HCT116 (cell line): ENCODE measurements at regions not wholly inside any gene's neighbourhood (a gene's known extent, or its start where the extent isn't known, plus 50 kb on each side); places are given as distances from the start of the nearest gene placed in this dataset.

Experiments used
- ATF3 ChIP-seq: IDR thresholded peaks from 2 replicates; pipeline ENCODE4 v1.6.1; 2012
- CTCF ChIP-seq, 3 experiments: fragments of 200-600 bp in 1 of 3; sonication (generic) in 1 of 3; IDR thresholded peaks in 2 of 3; conservative IDR thresholded peaks in 1 of 3; 2 replicates each; pipeline ENCODE4 v1.5.1; 2012 to 2017; ENCODE audit warnings: low read depth in 2 of 3, low read length in 2 of 3, antibody characterized with exemption in 1 of 3, borderline replicate concordance in 1 of 3, control low read depth in 1 of 3, mild to moderate bottlenecking in 1 of 3, mixed read lengths in 1 of 3, mixed run types in 1 of 3, moderate library complexity in 1 of 3; ENCODE audit not compliant: insufficient read depth in 1 of 3
- EZH2 ChIP-seq: fragments of 200-600 bp; sonication (generic); IDR thresholded peaks from 2 replicates; pipeline ENCODE4 v1.6.1; 2017; ENCODE audit warnings: antibody characterized with exemption, mixed run types
- EZH2phosphoT487 ChIP-seq: fragments of 200-600 bp; IDR thresholded peaks from 2 replicates; pipeline ENCODE4 v1.6.1; 2018; ENCODE audit warnings: antibody characterized with exemption, borderline replicate concordance
- JUND ChIP-seq: IDR thresholded peaks from 2 replicates; pipeline ENCODE4 v1.6.1; 2012
- MAX ChIP-seq: IDR thresholded peaks from 2 replicates; pipeline ENCODE4 v1.6.1; 2012
- POLR2AphosphoS5 ChIP-seq: IDR thresholded peaks from 2 replicates; pipeline ENCODE4 v1.6.1; 2011; ENCODE audit warnings: mild to moderate bottlenecking, low read depth, low read length, moderate library complexity

- TF ChIP-seq CTCF (IDR thresholded peaks at IDR 0.05 in 2 of 3, conservative IDR thresholded peaks at IDR 0.05 in 1 of 3; ENCODE audit: borderline replicate concordance in 1 of 3, insufficient read depth in 1 of 3, low read depth in 2 of 3, low read length in 2 of 3) (no peak), MAX (no peak), POLR2AphosphoS5 (no peak), EZH2phosphoT487 (no peak), ATF3 (no peak), EZH2 (no peak), JUND (no peak)
Measured at GRCh38 chr2:34533585-34534183, 934.6 kb upstream of the FAM98A start.
